Kidney (tissue), 13 donors: ENCODE measurements at regions not wholly inside any gene's neighbourhood (a gene's known extent, or its start where the extent isn't known, plus 50 kb on each side); places are given as distances from the start of the nearest gene placed in this dataset.

Experiments
- DNase-seq, 5 donors: peaks; one replicate each; pipeline ENCODE4 v3.0.0-alpha.2; 2013 to 2020
- FAIRE-seq: peaks from 2 replicates; lab custom pipeline; 2012; peaks lifted over from hg19 to GRCh38; lab: Jason Lieb, UNC
- H3K27ac ChIP-seq, 2 donors: one replicate each; pipeline ENCODE4 v1.7.0; 2013; ENCODE audit warnings: low read depth in 2 of 2, low read length in 2 of 2, inconsistent platforms in 1 of 2
- H3K27me3 ChIP-seq: one replicate; pipeline ENCODE4 v1.7.1; 2013; ENCODE audit warnings: low read length, inconsistent platforms; ENCODE audit not compliant: control insufficient read depth, insufficient read depth
- H3K36me3 ChIP-seq, 3 donors: one replicate each; pipeline versions ENCODE4 v1.7.0 to v1.7.1; 2013; ENCODE audit warnings: low read length in 3 of 3, control low read depth in 1 of 3, inconsistent platforms in 1 of 3; ENCODE audit not compliant: insufficient read depth in 3 of 3, control insufficient read depth in 2 of 3
- H3K4me1 ChIP-seq, 3 donors: one replicate each; pipeline versions ENCODE4 v1.7.0 to v1.7.1; 2013; ENCODE audit warnings: low read length in 3 of 3, inconsistent platforms in 1 of 3, low read depth in 1 of 3; ENCODE audit not compliant: control insufficient read depth in 2 of 3, insufficient read depth in 2 of 3
- H3K4me3 ChIP-seq, 3 donors: one replicate each; pipeline versions ENCODE4 v1.7.0 to v1.8.1; 2013; ENCODE audit warnings: low read length in 3 of 3, control low read depth in 1 of 3, inconsistent platforms in 1 of 3
- H3K9ac ChIP-seq, 3 donors: one replicate each; pipeline versions ENCODE4 v1.7.0 to v1.7.1; 2013; ENCODE audit warnings: low read length in 3 of 3, control low read depth in 1 of 3, inconsistent platforms in 1 of 3
- H3K9me3 ChIP-seq, 3 donors: one replicate each; pipeline versions ENCODE4 v1.7.0 to v1.7.1; 2013; ENCODE audit warnings: low read length in 3 of 3, control low read depth in 1 of 3, inconsistent platforms in 1 of 3; ENCODE audit not compliant: control insufficient read depth in 2 of 3, insufficient read depth in 1 of 3
- CTCF ChIP-seq: IDR thresholded peaks from 3 replicates; pipeline ENCODE4 v1.5.1; 2012; ENCODE audit warnings: mild to moderate bottlenecking, moderate library complexity, borderline replicate concordance; ENCODE audit not compliant: insufficient read depth; ENCODE audit errors: extremely low read depth
- intact Hi-C: fragments of 100-400 bp; cut with DNase I; formaldehyde crosslinking; loops from one replicate; pipeline ENCODE4 v1.11.1; 2022
- donor health status: control.
- donor health status: control.
- donor health status: control.
- donor health status: control.
- donor health status: control.
- donor health status: DM: yes; HTN: yes; CAD: no.
- donor health status: Normal renal cell carcinoma (clear cell type).

- FAIRE-seq: no peak
- DNase-seq: no peak
These were observed 1762.2 kb downstream of the TP53TG3F start for GRCh38 chr16:35221482-35222185.

GRCh38 chr16:35234679-35235078, 1775.3 kb downstream of the TP53TG3F start:
- Histone ChIP-seq H3K9me3 (peaks cover 0 to 4% (median 0%) of the 10 kb centered on the region in 3 donors), H3K27me3 (no peaks in the 10 kb centered on the region), H3K4me3 (no peak overlapping the region), H3K27ac (no peak overlapping the region), H3K36me3 (no peaks in the 10 kb centered on the region), H3K4me1 (no peaks in the 10 kb centered on the region), H3K9ac (no peak overlapping the region)
- no peak for TF ChIP-seq CTCF
- DNase-seq (no peak), FAIRE-seq (no peak)
- intact Hi-C loops: no loop called here

More at GRCh38 chr16:35221482-35222185, 1762.2 kb downstream of the TP53TG3F start:
- Histone ChIP-seq H3K9me3 (no peaks in the 10 kb centered on the region), H3K36me3 (no peaks in the 10 kb centered on the region), H3K9ac (no peak overlapping the region), H3K27me3 (no peaks in the 10 kb centered on the region), H3K27ac (no peak overlapping the region), H3K4me3 (no peak overlapping the region), H3K4me1 (no peaks in the 10 kb centered on the region)
- no peak for TF ChIP-seq CTCF
- intact Hi-C loops: no loop called here

- no peaks in the 10 kb centered on the region for H3K4me1 ChIP-seq
- H3K9ac ChIP-seq: no peak overlapping the region
- no peaks in the 10 kb centered on the region for H3K9me3 ChIP-seq
- no peak overlapping the region for H3K27ac ChIP-seq
- no peak overlapping the region for H3K4me3 ChIP-seq
- TF ChIP-seq CTCF: no peak
- intact Hi-C loops: no loop called here
- DNase-seq: no peak
- no peaks in the 10 kb centered on the region for H3K36me3 ChIP-seq
- FAIRE-seq: no peak
- H3K27me3 ChIP-seq: no peaks in the 10 kb centered on the region
These were observed 1780.1 kb downstream of the TP53TG3F start for GRCh38 chr16:35239561-35239960.
